NT2/D1 (cell line): ENCODE measurements at regions not wholly inside any gene's neighbourhood (a gene's known extent, or its start where the extent isn't known, plus 50 kb on each side); places are given as distances from the start of the nearest gene placed in this dataset.
"Not testable (repeated sequence)": the region's sequence is repeated elsewhere in the genome, so short reads cannot be mapped to it uniquely, and the experiment has no call there.

Source experiments
- DNase-seq: peaks from one replicate; pipeline ENCODE4 v3.0.0-alpha.2; 2011; ENCODE audit warnings: low read depth, low spot score
- H3K27me3 ChIP-seq: 2 replicates; pipeline ENCODE4 v1.6.0; 2011; ENCODE audit warnings: mild to moderate bottlenecking; ENCODE audit not compliant: insufficient read length, insufficient read depth
- H3K36me3 ChIP-seq: 2 replicates; pipeline ENCODE4 v1.6.1; 2011; ENCODE audit warnings: mild to moderate bottlenecking, low read length, mixed read lengths; ENCODE audit not compliant: insufficient read depth, insufficient read length
- H3K4me1 ChIP-seq: 2 replicates; pipeline ENCODE4 v1.5.1; 2011; ENCODE audit not compliant: insufficient read depth, insufficient read length
- H3K4me3 ChIP-seq: 2 replicates; pipeline ENCODE4 v1.5.1; 2011; ENCODE audit warnings: low read depth; ENCODE audit not compliant: insufficient read length
- H3K9ac ChIP-seq: 2 replicates; pipeline ENCODE4 v1.6.0; 2011; ENCODE audit warnings: low read depth; ENCODE audit not compliant: insufficient read length
- H3K9me3 ChIP-seq: 2 replicates; pipeline ENCODE4 v1.5.1; 2011; ENCODE audit warnings: mild to moderate bottlenecking, low read length; ENCODE audit not compliant: insufficient read depth

DNA sequence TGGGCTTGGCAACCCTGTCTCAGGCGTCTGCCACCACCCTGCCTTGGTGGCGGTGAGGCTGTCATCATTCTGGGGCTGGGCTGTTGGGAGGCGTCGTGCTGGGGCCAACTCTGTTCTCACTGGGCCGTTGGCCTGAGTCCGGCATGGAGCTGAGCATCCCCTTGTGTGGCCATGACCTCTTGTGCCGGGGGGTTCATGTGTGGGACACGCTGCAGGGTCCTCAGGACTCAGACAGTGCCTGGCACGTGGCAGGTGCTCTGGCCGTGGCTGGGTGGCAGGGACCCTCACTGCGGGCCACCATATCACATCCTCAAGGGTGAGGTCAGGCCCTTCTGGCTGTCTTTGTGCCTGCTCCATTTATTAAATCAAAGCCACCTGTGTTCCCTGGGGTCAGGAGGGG, 197.4 kb downstream of the BANP start:
- not testable (repeated sequence) for H3K9me3 ChIP-seq, H3K4me3 ChIP-seq, H3K27me3 ChIP-seq, H3K36me3 ChIP-seq, DNase-seq, H3K9ac ChIP-seq
- H3K4me1 ChIP-seq: peaks cover 12% of the 10 kb centered on the region

GRCh38 chr16:88149158-88149603, 197.9 kb downstream of the BANP start:
- H3K36me3 ChIP-seq, H3K4me1 ChIP-seq, H3K27me3 ChIP-seq, DNase-seq, H3K9ac ChIP-seq, H3K9me3 ChIP-seq, H3K4me3 ChIP-seq: not testable (repeated sequence)

DNA sequence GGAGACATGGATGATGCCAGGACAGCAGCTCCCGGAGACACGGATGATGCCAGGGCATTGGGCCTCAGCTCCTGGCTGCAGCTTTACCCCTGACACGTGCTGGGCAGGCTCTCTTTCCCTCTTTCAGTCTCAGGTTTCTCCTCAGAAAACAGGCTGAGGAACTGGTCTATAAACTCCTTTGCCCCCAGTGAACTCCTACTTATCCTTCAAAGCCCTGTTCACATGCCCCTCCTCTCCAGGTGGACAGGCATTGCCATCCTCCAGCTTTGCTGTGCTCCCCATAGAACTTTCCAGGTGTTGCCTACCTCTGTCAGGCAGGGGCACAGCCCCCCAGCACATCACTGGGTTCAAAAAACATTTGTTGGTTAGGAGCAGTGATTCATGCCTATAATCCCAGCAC, 198.4 kb downstream of the BANP start:
- not testable (repeated sequence) for H3K9ac ChIP-seq, H3K9me3 ChIP-seq, DNase-seq, H3K4me3 ChIP-seq, H3K27me3 ChIP-seq, H3K4me1 ChIP-seq, H3K36me3 ChIP-seq

DNA sequence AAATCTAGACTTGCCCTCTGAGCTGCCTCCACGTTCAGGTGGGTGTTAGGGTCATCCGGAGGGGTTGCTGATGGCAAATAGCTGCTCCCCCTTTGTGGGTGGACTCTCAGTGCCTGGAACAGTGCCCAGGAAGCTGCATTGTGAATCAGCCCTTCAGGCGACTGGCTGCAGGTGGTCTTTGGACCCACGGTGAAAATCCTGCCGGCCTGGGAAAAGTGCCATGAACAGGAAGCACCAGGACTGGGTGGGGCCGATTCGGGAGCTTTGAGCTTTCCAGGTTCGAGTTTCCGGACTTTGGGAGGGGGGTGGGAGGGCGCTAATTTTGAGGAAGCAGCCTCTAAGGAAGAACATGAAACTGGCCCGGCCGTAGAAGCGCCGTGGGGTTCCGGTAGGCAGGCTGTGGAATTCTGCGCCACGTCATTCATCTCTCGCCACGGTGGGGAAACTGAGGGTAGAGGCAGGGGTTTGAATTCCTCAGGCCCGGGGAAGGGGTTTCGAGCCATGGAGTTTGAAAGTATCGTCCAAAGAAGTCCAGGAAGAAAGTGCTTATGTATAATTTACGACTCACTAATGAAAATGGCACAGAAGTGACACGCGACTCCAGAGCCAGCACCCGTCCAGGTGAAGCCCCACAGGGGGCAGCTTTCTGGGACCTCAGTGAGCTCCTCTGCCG, 199.4 kb downstream of the BANP start:
- not testable (repeated sequence) for DNase-seq, H3K9ac ChIP-seq, H3K27me3 ChIP-seq, H3K36me3 ChIP-seq, H3K4me3 ChIP-seq, H3K9me3 ChIP-seq, H3K4me1 ChIP-seq

- H3K27me3 ChIP-seq, H3K9me3 ChIP-seq, H3K9ac ChIP-seq, H3K4me1 ChIP-seq, DNase-seq, H3K4me3 ChIP-seq, H3K36me3 ChIP-seq: not testable (repeated sequence)
Observed at GRCh38 chr16:88151129-88151499, 199.9 kb downstream of the BANP start.

DNA sequence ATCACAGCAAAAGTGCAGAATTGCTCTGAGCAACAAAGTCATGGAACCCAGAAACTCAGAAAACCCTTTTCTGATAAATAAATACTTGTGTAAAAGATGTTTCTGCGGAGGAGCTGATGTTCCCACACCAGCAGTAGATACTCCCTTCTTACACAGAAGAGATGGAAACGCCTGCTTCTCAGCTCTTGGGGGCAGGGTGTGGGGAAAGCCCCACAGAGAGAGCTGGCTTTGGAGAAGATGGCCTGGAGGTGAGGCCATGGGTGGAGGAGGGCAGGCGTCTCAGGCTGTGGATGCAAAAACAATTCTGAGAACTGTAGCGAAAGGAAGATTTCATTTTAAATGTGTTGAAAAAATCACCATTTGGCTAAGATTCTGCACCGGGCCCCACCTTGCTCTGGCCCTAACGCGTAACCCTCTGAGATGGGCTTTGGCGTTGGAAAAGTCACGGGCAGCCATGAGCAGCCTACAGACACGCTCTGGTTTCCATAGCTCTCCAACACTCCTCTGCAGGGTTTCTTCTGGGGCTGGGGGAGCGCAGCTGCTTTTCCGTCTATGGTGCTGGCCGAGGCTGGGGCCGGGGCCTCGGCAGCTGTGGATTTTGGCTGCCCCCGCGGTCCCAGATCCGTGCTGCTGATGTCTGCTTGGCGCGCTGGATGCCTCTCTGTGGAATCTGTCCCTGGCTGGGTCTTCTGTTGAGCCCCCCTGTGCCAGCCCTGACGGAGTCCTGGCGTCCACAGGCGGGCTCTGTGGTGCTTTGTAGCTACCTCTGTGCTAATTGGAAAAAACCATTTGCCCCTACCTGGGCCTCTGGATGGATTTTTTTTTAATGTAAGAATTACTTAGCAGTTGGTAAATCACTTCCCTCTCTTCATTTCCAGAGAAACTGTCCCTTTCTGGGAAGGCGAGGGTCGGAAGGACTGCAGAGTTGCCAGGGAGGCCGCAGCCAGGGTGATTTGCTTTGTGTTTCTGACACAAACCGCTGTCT, 200.9 kb downstream of the BANP start:
- not testable (repeated sequence) for H3K36me3 ChIP-seq, H3K4me1 ChIP-seq, H3K9ac ChIP-seq, H3K27me3 ChIP-seq, H3K9me3 ChIP-seq, DNase-seq, H3K4me3 ChIP-seq

- H3K36me3 ChIP-seq, H3K9me3 ChIP-seq, H3K9ac ChIP-seq, H3K4me3 ChIP-seq, H3K4me1 ChIP-seq, H3K27me3 ChIP-seq, DNase-seq: not testable (repeated sequence)
Observed at GRCh38 chr16:88152879-88153278, 201.6 kb downstream of the BANP start.

GRCh38 chr16:88153516-88153915, 202.3 kb downstream of the BANP start:
- not testable (repeated sequence) for H3K9ac ChIP-seq, H3K36me3 ChIP-seq, H3K9me3 ChIP-seq, H3K27me3 ChIP-seq, DNase-seq, H3K4me1 ChIP-seq, H3K4me3 ChIP-seq

DNA sequence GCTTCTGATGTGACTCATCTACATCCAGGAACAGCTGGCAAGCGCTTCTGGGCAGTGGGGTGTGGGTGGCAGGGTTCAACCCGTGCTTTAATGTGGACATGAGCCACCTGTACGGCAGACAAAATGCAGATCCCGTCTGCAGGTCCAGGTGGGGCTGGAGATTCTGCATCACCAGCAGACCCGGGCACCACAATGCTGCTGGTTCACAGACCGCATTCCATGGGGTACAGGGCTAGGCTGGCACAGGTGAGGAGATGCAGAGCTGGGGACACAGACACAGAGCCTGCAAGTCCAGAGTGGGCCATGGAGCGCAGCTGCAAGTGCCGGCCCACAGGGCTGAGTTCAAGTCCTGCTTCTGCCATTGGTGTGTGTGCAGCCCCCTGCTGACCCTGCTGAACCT, 203.7 kb downstream of the BANP start:
- not testable (repeated sequence) for H3K4me3 ChIP-seq, H3K9ac ChIP-seq, H3K27me3 ChIP-seq

GRCh38 chr16:88155681-88156080, 204.4 kb downstream of the BANP start:
- H3K4me3 ChIP-seq, H3K36me3 ChIP-seq, H3K9me3 ChIP-seq, DNase-seq, H3K4me1 ChIP-seq, H3K9ac ChIP-seq, H3K27me3 ChIP-seq: not testable (repeated sequence)

More for the DNA sequence above, 203.7 kb downstream of the BANP start:
- H3K4me1 ChIP-seq, H3K36me3 ChIP-seq, H3K9me3 ChIP-seq, DNase-seq: not testable (repeated sequence)

DNA sequence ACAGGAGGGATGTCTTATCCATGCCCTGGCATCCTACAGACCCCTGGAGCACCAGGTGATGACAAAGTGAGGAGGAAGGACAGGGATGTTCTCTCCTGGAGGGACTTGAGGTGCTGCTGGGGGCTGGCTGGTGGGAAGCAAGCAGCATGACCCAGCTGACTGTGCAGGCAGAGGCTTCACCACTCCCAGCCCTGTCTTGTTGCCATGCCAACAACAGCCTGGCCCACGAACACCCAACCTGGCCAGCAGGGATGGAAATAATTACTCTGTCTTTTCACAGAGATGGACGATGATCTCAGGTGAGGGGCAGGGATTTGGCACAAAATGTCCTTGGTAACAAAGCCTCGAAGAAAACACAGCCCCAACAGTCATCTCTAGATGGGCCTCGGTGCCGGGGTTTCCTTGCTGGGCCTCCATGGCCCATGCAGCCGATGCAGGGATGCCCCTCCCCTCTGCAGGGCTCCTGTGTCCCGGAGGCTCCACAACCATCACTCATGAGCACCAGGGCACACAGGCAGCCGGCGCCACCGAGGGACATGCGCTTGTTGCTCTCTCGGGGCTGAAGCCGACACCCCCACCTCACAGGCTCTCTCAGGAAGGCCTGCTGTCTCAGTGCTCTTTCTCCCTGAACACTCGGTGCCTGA, 205.5 kb downstream of the BANP start:
- H3K9ac ChIP-seq, DNase-seq, H3K4me1 ChIP-seq, H3K4me3 ChIP-seq, H3K36me3 ChIP-seq, H3K9me3 ChIP-seq, H3K27me3 ChIP-seq: not testable (repeated sequence)
